ENCODE measurements at regions not wholly inside any gene's neighbourhood (a gene's known extent, or its start where the extent isn't known, plus 50 kb on each side); places are given as distances from the start of the nearest gene placed in this dataset.

DNA sequence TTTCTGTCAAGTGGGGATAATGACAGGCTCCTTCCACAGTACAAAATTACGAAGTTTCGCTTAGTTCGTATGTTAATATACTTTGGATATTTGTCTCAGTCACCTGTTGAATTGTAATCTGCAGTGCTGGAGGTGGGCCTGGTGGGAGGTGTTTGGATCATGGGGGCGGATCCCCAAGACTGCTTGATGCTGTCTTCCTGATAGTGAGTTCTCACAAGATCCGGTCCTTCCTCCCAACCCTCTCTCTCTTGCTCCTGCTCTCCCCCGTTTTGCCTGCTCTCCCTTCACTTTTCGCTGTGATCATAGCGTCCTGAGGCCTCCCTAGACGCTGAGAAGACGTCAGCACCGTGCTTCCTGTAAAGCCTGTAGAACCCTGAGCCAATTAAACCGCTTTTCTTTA is 97.1 kb upstream of the EPB41L3 start:
- no peak for DNase-seq (ENCODE audit: low spot score)

DNA sequence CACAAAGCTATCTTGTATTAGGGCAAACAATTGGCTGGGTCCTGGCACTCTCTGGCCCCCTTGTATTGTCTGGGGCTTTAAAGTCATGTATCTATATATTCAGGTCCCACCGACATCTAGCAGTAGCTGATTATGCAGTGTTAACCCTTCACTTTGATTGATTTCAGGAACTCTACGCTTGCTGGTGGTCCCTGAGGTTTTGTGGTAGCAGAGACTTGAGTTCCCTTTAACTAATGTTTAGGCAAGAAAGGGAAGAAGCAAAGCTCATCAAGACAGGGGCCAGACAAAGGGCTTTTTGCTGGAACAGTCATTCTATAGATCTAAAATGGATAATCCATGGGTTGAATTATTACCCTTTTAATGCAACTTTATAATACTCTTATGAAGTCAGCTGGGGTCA is 95.3 kb upstream of the EPB41L3 start:
- no peak for DNase-seq (ENCODE audit: low spot score)

DNA sequence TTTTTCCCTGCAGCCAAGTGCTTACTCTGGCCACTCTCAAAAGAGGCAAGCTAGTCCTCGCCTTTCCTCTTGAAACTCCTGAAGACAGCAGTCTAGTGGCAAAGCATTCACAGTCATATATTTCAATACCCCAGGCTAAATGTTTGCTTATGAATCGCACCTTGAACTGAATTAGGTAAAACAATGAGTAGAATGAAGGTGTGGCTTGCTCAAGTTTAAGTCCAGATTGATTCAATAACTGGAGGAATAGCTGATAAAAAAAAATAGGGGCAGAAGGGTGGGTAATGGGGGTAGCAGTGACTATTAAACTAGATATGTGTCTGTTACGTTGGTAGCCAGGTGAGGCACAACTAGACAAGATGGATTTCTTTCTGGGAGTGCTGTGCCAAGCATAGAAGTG is 88.2 kb upstream of the EPB41L3 start:
- DNase-seq (ENCODE audit: low spot score): no peak

DNA sequence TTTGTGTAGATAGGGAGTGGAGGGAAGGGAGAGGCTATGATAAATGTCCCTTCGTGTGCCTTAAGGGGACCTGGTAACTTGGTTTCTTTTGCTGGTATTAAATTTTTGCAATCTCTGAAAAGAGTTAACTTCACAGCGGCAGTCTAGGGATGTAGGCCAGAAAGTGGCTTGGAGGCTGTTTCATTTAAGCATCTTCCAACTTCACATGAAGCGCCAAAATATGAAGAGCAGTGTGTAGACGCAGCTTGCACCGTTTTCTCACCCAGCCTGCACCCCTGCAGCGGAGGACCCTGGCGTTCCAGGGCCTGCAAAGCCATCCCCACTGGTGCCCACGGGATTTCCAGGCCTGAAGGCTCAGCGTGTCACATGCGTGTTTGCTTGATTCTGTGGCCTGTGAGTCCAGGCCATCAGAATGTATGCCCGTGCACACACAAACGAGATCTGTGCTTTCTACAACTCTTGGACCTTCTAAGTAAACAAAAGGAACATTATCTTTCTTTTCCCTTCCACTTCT is 87.2 kb upstream of the EPB41L3 start:
- DNase-seq (ENCODE audit: low spot score): no peak

DNA sequence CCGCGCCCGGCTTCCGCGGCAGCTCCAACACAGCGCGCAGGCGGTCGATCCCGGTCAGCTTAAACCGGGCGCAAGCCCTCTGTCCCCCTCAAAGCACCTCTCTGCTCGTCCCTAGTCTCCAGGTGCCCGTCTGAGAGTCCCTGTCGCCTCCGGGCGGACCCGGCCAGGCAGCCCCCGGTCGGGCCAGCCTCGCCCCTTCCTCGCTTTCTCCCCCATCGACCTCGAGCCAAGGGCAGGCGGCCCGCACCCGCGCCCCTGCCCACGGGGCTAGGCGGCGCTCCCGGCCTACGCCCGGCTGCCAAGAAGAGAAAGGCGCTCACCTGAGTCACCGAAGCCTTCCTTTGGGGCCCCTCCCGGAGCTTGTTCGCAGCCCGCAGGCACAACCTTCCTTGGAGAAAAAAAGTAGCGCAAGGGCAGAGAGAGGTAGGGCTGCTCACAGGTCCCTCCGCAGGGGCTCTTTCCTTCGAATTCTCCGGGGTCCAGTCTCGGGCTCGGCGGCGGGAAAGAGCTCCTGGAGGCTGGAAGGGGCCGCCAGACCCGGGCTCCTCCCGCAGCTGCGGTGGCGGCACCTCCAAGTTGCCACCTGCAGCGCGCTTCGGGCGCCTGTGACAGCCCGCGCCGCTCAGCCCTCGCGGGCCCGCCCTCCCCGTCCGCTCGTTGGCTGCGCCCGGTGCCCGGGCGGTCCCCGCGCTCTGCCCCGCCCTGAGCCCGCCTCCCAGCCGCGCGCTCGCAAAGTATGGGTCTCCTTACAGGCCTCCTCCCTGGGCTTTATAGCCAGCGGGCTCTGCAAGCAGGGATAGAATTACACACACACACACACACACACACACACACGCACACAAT is 86.5 kb upstream of the EPB41L3 start:
- DNase-seq (ENCODE audit: low spot score): no peak

DNA sequence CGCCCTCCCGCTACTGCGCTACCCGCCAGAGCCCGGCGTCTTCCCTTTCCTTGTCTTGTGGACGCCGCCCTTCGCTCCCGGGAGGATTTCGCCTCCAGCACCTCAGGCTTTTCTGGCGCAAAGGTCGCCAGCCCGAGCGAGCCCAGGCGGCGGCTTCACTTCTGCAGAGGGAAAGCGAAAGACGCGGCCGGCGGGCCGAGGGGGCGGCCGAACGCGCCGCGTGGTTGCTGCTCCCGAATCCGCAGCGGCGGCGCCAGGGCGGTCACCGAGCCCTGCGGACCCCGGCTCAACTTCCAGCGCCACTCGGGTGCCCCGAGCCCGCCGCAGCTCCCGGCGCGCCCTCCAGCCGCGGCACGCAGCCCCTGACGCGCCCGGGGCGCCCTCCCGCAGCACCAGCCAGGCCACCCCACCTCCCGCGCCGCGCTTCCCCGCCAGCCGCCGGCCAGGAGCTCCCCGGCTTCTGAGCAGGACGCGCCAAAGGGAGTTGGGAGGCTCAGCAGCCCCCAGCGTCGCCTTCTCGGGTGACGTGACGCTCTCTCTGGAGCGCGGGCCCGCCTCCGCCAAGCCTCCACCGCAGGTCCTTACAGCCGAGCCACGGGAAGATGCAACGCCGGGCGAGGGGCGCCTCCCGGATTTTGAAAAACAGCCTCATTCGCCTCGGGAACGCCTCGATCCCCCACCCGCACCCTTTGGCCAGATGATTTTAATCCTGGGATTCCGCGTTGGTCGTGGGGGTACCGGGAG is 84.9 kb upstream of the EPB41L3 start:
- no peak for DNase-seq (ENCODE audit: low spot score)

DNA sequence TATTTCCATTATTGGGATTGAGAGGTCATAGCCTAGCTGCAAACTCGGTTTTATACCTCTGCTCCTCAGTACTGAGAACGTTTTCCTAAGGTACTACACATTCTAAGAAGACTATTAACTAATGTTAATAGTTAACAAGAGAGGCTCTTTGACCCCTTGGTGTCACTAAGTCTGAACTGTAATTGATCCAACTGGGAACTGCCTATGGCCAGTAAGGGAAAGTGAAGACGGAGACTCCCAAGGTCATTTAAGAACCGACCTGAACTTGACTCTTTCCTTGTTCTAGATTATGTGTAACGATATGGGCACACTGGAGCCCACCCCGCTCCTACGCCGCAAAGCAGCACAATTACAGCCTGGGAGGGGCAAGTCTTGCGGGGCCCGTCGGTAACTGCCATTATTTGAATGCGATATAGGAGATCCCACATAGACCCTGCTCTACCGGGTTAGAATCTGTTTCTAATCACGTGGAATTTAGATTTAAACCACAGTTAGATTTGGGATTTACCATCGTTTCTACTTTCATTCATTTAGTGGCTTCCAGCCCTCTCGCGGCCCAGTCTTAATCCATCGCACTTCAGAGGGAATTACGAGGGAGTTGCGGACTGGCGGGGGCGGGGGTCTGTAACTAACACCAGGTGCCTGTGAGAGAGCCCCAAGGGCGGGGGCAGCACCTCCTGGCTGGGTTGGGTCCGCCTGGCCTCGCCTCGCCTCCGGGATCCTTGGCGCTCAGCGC is 84.1 kb upstream of the EPB41L3 start:
- no peak for DNase-seq (ENCODE audit: low spot score)

DNA sequence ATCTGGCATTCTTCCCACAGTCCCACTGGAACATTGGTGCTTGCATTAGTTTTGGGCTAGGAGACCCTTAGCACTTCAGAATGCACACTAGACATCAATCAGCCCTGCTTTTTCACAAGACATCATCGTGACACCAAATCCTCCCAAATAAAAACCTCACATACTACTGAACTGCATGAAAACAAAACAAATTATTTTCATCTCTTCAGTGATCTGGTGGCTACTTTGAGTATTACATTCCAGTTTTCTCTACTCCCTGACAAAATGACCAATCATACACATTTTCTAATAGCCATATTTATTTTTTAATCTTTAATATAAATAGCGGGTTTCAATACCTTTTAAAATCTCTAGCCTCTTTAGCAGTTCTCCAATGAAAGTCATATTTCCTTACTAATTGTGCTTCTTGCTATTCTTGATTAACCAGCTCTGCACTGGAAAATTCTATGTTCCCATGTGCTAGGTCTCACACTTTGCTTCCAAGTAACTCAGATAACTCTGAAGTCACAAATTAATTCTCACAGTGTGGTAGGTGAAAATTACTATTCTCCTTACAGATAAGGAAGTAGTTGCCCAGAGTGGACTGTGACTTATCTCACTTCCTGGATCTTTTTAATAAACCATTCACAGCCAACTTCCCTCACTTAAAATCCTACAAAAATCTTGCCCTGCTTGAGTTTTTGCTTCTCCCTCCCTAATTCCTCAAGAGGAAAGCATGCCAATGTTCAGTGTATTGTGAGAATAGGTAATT is 82.5 kb upstream of the EPB41L3 start:
- DNase-seq (ENCODE audit: low spot score): no peak

DNA sequence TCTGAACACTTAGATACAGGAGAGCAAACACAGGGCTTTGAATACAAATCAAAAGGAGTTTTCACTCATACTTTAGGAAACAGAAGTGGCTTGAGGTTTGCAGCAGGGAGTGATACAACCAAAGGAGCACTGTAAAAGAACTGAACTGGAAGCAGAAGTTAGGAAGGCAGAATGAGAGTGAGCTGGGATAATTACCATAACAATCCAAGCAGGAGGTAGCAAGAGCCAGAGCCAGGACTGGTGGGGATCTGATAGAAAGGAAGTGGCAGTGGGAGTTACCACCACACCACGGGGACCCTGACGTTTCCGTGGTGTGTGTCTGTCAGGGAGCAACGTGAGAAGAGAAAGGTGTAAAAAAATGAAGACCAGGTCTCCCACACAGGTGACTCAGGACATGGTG is 81.3 kb upstream of the EPB41L3 start:
- no peak for DNase-seq (ENCODE audit: low spot score)

DNA sequence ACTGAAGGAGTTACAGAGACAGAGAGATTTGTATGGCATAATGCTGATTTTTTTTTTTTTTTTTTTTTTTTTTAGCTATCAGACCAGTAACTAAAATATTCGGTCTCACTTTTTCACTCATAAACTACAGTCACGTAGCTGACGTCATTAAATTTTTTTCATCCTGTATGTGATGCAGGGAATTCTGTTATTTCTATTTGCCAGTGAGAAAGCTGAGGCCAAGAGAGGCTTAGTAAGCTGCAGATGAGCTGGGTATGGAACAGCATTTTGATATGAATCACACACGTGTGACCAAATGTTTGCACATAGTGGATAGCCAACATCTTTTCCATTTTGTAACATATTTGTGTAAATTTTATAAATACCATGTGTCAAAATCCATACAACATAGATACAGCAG is 79.1 kb upstream of the EPB41L3 start:
- DNase-seq (ENCODE audit: low spot score): no peak

DNA sequence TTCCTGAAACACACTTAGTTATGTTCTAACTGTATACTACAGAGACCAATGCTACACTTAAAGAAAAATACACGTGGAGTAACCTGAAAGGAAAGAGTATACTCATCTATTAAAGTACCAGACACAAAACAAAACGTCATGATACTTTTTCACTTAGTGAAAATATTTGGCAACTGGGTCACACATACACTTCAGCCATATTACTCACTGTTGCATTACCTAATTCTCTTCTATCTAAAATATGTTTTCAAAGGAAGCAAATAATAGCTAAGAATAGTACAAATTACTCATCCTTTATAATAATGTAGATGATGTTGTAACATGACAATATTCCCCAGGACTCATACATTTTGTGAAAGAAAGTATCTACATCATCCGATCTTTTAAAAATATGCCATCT is 76.5 kb upstream of the EPB41L3 start:
- no peak for DNase-seq (ENCODE audit: low spot score)

DNA sequence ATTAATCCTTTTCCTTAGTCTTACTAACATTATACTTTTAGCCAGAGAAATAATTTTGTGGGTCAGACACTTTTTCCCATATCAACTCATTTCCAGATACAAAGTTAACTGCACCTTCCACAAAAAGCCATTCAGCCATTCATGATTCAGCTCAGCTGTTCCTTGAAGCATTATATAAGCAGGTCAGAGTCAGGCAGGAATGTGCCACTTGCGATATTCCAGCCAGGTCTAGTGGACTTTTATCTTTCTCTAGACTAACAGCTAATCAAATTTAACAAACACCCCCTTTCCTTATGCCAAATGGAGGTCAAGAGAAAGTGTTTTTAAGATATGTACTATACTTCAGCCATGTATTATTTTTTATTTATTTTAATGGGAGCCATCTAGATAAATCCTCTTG is 75.6 kb upstream of the EPB41L3 start:
- DNase-seq (ENCODE audit: low spot score): no peak

DNA sequence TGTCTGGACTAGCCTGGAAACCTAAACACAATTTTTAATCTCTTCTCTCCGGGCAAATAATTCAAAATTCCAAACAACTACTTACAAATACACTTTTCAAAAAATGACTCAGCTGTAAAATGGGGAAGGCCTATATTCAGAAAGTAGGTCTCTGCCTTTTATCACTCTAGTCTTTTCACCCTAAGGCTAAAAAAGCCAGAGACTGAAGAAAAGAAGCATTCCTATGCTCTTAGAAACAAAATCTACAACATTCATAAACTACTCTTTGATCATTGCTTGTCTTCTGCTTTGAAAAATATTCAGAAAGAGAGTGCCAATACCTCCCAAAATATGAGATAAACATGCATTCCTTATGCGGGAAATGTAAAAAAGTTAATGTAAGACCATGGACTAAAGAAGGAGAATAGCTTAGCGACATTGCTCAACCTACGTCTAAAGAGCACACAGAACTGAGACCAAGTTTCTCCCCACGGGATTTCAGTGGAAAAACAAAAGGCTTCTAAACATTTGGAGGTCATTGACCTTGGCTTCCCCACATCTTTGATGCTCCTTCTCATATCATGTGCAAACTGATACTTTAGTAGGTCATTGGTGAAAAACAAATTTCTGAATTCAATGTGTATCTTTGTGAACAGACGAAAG is 74.4 kb upstream of the EPB41L3 start:
- no peak for DNase-seq (ENCODE audit: low spot score)

DNA sequence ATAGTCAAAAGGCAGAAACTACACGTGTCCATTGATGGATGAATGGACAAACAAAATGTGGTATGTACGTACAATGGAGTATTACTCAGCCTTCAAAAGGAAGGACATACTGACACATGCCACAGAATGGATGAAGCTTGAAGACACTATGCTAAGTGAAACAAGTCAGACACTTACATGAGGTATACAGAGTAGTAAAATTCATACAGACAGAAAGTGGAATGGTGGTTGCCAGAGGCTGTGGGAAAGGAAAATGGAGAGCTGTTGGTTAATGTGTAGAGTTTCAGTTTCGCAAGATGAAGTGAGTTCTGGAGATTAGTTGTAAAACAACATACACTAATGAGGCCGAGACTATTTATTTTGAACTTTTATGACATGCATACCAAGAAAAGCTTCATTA is 67.4 kb upstream of the EPB41L3 start:
- DNase-seq (ENCODE audit: low spot score): no peak

DNA sequence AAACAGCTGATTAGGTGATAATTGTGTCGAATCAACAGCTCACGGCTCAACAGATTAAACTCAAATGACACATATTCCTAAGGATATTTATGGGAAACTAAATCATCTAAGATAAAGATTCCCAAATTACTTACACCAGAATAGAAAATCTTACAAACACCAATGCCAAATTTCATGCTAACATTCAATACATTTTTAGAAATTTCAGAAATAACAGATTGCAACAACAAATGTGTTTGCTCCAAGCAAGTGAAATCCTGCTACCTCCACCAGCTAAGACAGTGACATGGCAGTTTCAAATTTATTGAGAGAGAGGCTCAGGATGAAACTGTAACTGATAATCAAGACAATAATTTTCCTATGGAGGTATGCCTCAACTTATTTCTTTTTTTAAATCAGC is 65.0 kb upstream of the EPB41L3 start:
- no peak for DNase-seq (ENCODE audit: low spot score)

DNA sequence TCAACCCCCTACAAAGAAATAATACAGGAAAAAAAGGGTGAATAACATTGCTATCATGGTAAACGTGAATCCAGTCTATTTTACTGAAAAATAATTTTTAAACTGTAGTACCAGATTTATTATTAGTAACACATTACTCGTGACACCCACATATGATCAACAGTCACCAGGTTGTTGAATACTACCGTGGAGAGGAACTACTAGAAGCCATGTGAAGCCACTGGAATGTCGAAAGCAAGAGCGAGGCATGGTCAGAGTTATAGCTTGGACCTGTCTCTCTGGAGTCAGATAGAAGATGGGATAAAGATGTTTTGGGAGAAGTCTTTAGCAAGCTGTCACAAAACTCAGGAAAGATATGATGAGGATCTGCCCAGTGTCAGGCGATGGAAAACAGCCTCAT is 63.2 kb upstream of the EPB41L3 start:
- no peak for DNase-seq (ENCODE audit: low spot score)

DNA sequence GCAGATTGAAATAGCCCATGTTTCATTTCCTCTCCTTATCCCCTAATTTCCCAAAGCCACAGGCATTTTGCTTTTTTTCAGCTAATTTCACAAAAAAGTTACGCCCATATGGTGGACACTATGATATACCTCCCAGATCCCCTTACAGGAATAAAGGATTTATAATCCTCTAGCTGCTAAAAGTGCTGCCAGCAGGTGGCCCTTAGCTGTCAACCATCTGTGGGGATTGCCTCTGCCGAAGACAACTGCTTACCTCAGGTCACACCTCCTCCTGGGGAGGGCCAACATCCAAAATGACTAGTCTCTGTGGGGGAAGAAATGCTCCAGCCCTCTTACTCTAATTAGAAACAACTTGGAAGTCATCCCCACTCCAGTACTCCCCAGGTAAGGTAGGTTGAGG is 61.0 kb upstream of the EPB41L3 start:
- DNase-seq (ENCODE audit: low spot score): no peak

DNA sequence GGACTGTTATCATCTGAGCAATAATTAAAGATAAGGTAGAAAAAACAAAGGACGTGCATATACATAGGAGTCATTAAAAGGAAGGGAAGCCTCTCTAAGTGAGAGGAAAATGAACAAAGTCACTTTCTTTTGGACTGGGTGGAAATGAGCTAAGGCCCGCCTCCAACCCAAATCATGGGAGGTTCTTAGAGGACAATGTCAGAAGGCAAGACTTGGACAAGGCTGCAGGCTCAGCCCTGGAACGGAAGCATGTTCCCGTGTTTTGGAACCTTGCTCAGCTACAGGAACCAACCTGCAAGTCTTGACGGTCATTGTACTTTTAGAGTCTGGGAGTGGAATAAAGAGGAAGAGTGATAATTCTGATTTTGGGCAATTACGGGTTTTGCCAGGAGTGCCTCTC is 59.4 kb upstream of the EPB41L3 start:
- no peak for DNase-seq (ENCODE audit: low spot score)

DNA sequence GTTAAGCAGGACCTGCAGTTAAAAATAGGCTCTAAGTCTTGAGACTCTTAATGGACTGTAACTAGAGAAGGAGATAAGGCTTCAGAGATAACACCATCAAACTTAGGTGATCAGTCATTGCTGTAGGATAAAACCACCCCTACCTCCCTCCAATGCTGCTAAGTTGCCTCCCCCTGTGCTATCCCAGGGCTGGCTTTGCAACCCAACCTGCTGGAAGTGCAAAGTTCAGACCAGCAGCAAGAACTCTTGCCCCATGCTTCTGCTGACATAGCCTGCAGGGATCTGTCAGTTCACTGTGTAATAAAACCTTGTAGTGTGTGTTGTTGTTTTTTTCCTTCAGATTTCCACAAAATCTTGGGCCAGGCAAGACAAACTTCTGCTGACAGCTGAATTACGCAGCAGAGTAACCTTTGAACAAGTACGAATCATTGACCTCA is 57.4 kb upstream of the EPB41L3 start:
- DNase-seq (ENCODE audit: low spot score): no peak

DNA sequence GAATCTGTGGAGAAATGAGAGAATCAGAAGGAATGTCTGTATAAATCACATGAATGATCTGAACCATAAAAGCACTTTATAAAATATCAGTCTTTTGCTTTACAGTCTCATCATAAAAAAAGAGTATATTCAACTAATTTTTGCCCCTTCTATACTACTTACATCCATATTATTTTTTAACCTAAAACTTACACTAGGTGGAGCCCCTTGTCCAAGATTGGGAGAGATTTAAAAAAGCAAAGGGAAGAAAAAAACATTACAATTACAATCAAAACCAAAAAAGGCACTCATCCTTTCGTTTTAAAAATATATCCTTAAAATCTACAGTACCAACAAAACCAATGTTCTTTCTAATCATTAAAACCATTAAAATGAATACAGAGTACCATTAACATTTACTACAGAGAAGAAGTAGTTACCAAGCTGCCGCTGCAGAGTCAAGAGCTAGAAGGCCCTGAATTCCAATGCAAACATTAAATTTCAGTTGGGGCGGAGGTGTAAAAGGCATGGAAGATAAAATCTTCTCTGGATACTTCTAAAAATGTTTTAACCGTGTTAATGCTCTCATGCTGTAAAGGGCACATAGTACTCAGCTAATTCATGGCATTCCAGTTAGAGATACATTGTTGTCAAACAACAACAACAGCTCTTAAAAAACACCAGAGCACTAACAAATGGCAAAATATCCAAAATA is 56.7 kb upstream of the EPB41L3 start:
- DNase-seq (ENCODE audit: low spot score): no peak

DNA sequence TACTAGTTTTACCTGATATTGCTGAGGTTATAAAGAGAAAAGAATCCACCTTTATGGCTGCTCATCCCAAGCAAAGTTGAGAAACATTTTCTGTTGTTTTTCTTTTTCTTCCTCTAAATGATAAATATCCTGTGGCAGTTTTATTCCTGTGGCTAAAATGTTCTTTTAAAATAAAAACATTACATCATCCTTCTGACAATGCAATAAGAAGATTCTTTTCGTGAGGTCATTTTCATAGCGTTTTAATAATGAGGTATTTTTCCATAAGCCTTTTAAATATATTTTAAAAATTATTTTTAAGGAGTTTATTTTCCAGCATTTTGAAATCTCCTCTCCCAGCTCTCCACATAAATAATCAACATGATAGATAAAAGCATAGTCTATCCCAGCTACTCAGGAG is 52.8 kb upstream of the EPB41L3 start:
- no peak for DNase-seq (ENCODE audit: low spot score)

All from H4 (cell line).